A204.1 (cell line): ENCODE measurements at regions not wholly inside any gene's neighbourhood (a gene's known extent, or its start where the extent isn't known, plus 50 kb on each side); places are given as distances from the start of the nearest gene placed in this dataset.
"Not testable (repeated sequence)": the region's sequence is repeated elsewhere in the genome, so short reads cannot be mapped to it uniquely, and the experiment has no call there.

ENCODE experiments used
- FAIRE-seq: peaks from 2 replicates; lab custom pipeline; 2012; peaks lifted over from hg19 to GRCh38; lab: Jason Lieb, UNC

GRCh38 chr6:163732479-163732878 is 318.0 kb downstream of the QKI start:
- no peak for FAIRE-seq

- FAIRE-seq, result not testable (repeated sequence)
These were observed 317.5 kb downstream of the QKI start for GRCh38 chr6:163732014-163732351.

- FAIRE-seq, result no peak
These were observed 316.9 kb downstream of the QKI start for GRCh38 chr6:163731215-163732013.

GRCh38 chr6:163730246-163731210 is 316.0 kb downstream of the QKI start:
- FAIRE-seq, result no peak

- FAIRE-seq, result no peak
These were observed 314.8 kb downstream of the QKI start for GRCh38 chr6:163729127-163729872.

- no peak for FAIRE-seq
These were observed 314.1 kb downstream of the QKI start for GRCh38 chr6:163728442-163729126.

- FAIRE-seq, result no peak
These were observed 311.6 kb downstream of the QKI start for GRCh38 chr6:163726037-163726695.

- no peak for FAIRE-seq
These were observed 310.8 kb downstream of the QKI start for GRCh38 chr6:163725008-163725941.

GRCh38 chr6:163724196-163724595 is 309.7 kb downstream of the QKI start:
- no peak for FAIRE-seq

- FAIRE-seq, result no peak
These were observed 309.2 kb downstream of the QKI start for GRCh38 chr6:163723759-163724158.

GRCh38 chr6:163721922-163722692 is 307.6 kb downstream of the QKI start:
- FAIRE-seq, result no peak

- FAIRE-seq, result no peak
These were observed 306.9 kb downstream of the QKI start for GRCh38 chr6:163721435-163721834.

- FAIRE-seq, result no peak
These were observed 306.1 kb downstream of the QKI start for GRCh38 chr6:163720460-163721235.

GRCh38 chr6:163720005-163720404 is 305.5 kb downstream of the QKI start:
- no peak for FAIRE-seq

- FAIRE-seq, result no peak
These were observed 304.7 kb downstream of the QKI start for GRCh38 chr6:163719028-163719742.

- no peak for FAIRE-seq
These were observed 304.0 kb downstream of the QKI start for GRCh38 chr6:163718537-163718936.

- no peak for FAIRE-seq
These were observed 302.7 kb downstream of the QKI start for GRCh38 chr6:163717106-163717764.
